ENCODE measurements at regions not wholly inside any gene's neighbourhood (a gene's known extent, or its start where the extent isn't known, plus 50 kb on each side); places are given as distances from the start of the nearest gene placed in this dataset.

GRCh38 chr1:245045087-245045881, 109.5 kb upstream of the KIF26B start:
- TF ChIP-seq ZFX (IDR thresholded peaks at IDR 0.05; ENCODE audit: borderline replicate concordance) (no peak), CTCF (IDR thresholded peaks at IDR 0.05) (no peak)
- peak overlapping the region; percentile 38 for H3K27ac ChIP-seq

GRCh38 chr1:245043611-245043940, 111.2 kb upstream of the KIF26B start:
- no peak overlapping the region; the same call in 1 of the 2 replicates for H3K27ac ChIP-seq
- TF ChIP-seq CTCF (IDR thresholded peaks at IDR 0.05), result no peak
- TF ChIP-seq ZFX (IDR thresholded peaks at IDR 0.05; ENCODE audit: borderline replicate concordance), result no peak

- no peak overlapping the region for H3K27ac ChIP-seq
- TF ChIP-seq ZFX (IDR thresholded peaks at IDR 0.05; ENCODE audit: borderline replicate concordance) (no peak), CTCF (IDR thresholded peaks at IDR 0.05) (no peak)
Measured at GRCh38 chr1:245041058-245041698, 113.6 kb upstream of the KIF26B start.

- no peak overlapping the region for H3K27ac ChIP-seq
- no peak for TF ChIP-seq CTCF (IDR thresholded peaks at IDR 0.05)
- no peak for TF ChIP-seq ZFX (IDR thresholded peaks at IDR 0.05; ENCODE audit: borderline replicate concordance)
Measured at GRCh38 chr1:245039196-245039595, 115.6 kb upstream of the KIF26B start.

GRCh38 chr1:245036102-245036501, 118.7 kb upstream of the KIF26B start:
- no peak overlapping the region for H3K27ac ChIP-seq
- TF ChIP-seq ZFX (IDR thresholded peaks at IDR 0.05; ENCODE audit: borderline replicate concordance), result no peak
- TF ChIP-seq CTCF (IDR thresholded peaks at IDR 0.05), result no peak

- no peak overlapping the region for H3K27ac ChIP-seq
- TF ChIP-seq ZFX (IDR thresholded peaks at IDR 0.05; ENCODE audit: borderline replicate concordance), result no peak
- TF ChIP-seq CTCF (IDR thresholded peaks at IDR 0.05), result no peak
Measured at GRCh38 chr1:245031041-245031440, 123.7 kb upstream of the KIF26B start.

GRCh38 chr1:245026247-245026646, 128.5 kb upstream of the KIF26B start:
- TF ChIP-seq ZFX (IDR thresholded peaks at IDR 0.05; ENCODE audit: borderline replicate concordance) (no peak), CTCF (IDR thresholded peaks at IDR 0.05) (no peak)
- H3K27ac ChIP-seq, result no peak overlapping the region
